ENCODE measurements at regions not wholly inside any gene's neighbourhood (a gene's known extent, or its start where the extent isn't known, plus 50 kb on each side); places are given as distances from the start of the nearest gene placed in this dataset.

DNA sequence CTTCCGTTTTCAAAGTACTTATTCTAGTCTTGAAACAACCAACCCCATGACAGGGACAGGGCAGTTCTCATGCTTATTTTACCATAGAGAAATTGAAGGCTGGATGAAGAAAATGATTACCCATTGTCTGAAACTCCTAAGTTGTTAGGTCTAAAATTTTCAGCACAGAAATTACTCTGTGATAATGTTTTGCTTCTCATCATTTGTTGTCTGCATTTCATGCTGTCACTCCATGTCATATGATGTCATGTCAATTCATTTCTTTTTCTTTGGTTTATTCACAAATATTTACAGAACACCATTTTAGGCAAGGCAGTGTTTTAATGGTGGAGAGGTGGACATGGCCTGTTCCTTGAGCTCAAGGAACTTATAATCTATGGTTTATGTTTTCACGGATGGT lies 98.2 kb upstream of the RASGRP1 start (continued):
- TF ChIP-seq RFX5 (IDR thresholded peaks at IDR 0.05; ENCODE audit: borderline replicate concordance, low read depth, low read length) (no peak), E2F6 (IDR thresholded peaks at IDR 0.05) (no peak), RNF2 (IDR thresholded peaks at IDR 0.05; ENCODE audit: borderline replicate concordance, low read depth, low read length, missing control alignments, poor library complexity, severe bottlenecking) (no peak)
- TF ChIP-seq, protein P1, sequence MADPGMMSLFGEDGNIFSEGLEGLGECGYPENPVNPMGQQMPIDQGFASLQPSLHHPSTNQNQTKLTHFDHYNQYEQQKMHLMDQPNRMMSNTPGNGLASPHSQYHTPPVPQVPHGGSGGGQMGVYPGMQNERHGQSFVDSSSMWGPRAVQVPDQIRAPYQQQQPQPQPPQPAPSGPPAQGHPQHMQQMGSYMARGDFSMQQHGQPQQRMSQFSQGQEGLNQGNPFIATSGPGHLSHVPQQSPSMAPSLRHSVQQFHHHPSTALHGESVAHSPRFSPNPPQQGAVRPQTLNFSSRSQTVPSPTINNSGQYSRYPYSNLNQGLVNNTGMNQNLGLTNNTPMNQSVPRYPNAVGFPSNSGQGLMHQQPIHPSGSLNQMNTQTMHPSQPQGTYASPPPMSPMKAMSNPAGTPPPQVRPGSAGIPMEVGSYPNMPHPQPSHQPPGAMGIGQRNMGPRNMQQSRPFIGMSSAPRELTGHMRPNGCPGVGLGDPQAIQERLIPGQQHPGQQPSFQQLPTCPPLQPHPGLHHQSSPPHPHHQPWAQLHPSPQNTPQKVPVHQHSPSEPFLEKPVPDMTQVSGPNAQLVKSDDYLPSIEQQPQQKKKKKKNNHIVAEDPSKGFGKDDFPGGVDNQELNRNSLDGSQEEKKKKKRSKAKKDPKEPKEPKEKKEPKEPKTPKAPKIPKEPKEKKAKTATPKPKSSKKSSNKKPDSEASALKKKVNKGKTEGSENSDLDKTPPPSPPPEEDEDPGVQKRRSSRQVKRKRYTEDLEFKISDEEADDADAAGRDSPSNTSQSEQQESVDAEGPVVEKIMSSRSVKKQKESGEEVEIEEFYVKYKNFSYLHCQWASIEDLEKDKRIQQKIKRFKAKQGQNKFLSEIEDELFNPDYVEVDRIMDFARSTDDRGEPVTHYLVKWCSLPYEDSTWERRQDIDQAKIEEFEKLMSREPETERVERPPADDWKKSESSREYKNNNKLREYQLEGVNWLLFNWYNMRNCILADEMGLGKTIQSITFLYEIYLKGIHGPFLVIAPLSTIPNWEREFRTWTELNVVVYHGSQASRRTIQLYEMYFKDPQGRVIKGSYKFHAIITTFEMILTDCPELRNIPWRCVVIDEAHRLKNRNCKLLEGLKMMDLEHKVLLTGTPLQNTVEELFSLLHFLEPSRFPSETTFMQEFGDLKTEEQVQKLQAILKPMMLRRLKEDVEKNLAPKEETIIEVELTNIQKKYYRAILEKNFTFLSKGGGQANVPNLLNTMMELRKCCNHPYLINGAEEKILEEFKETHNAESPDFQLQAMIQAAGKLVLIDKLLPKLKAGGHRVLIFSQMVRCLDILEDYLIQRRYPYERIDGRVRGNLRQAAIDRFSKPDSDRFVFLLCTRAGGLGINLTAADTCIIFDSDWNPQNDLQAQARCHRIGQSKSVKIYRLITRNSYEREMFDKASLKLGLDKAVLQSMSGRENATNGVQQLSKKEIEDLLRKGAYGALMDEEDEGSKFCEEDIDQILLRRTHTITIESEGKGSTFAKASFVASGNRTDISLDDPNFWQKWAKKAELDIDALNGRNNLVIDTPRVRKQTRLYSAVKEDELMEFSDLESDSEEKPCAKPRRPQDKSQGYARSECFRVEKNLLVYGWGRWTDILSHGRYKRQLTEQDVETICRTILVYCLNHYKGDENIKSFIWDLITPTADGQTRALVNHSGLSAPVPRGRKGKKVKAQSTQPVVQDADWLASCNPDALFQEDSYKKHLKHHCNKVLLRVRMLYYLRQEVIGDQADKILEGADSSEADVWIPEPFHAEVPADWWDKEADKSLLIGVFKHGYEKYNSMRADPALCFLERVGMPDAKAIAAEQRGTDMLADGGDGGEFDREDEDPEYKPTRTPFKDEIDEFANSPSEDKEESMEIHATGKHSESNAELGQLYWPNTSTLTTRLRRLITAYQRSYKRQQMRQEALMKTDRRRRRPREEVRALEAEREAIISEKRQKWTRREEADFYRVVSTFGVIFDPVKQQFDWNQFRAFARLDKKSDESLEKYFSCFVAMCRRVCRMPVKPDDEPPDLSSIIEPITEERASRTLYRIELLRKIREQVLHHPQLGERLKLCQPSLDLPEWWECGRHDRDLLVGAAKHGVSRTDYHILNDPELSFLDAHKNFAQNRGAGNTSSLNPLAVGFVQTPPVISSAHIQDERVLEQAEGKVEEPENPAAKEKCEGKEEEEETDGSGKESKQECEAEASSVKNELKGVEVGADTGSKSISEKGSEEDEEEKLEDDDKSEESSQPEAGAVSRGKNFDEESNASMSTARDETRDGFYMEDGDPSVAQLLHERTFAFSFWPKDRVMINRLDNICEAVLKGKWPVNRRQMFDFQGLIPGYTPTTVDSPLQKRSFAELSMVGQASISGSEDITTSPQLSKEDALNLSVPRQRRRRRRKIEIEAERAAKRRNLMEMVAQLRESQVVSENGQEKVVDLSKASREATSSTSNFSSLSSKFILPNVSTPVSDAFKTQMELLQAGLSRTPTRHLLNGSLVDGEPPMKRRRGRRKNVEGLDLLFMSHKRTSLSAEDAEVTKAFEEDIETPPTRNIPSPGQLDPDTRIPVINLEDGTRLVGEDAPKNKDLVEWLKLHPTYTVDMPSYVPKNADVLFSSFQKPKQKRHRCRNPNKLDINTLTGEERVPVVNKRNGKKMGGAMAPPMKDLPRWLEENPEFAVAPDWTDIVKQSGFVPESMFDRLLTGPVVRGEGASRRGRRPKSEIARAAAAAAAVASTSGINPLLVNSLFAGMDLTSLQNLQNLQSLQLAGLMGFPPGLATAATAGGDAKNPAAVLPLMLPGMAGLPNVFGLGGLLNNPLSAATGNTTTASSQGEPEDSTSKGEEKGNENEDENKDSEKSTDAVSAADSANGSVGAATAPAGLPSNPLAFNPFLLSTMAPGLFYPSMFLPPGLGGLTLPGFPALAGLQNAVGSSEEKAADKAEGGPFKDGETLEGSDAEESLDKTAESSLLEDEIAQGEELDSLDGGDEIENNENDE (IDR thresholded peaks at IDR 0.05; ENCODE audit: insufficient replicate concordance, low read length): no peak
